Tibial nerve (tissue), 4 donors: ENCODE measurements at regions not wholly inside any gene's neighbourhood (a gene's known extent, or its start where the extent isn't known, plus 50 kb on each side); places are given as distances from the start of the nearest gene placed in this dataset.
A peak's percentile ranks its signal among the peaks of the same experiment; 100 is the strongest.
"Not testable (repeated sequence)": the region's sequence is repeated elsewhere in the genome, so short reads cannot be mapped to it uniquely, and the experiment has no call there.

Experiments used
- DNase-seq, 2 donors: peaks; one replicate each; pipeline ENCODE4 v3.0.0-alpha.2; 2019; ENCODE audit warnings: low spot score in 2 of 2
- H3K27ac ChIP-seq, 4 donors: fragments of 200-600 bp; sonication (generic) in 3 of 4; one replicate each; pipeline ENCODE4 v1.5.1; 2017 to 2019; ENCODE audit warnings: mild to moderate bottlenecking in 1 of 4
- H3K27me3 ChIP-seq, 2 donors: fragments of 200-600 bp; sonication (generic) in 1 of 2; one replicate each; pipeline versions ENCODE4 v1.5.1 to v1.6.0; 2017 to 2019
- H3K36me3 ChIP-seq, 3 donors: fragments of 200-600 bp; sonication (generic); one replicate each; pipeline ENCODE4 v1.5.1; 2018 to 2019
- H3K4me1 ChIP-seq, 4 donors: fragments of 200-600 bp; sonication (generic) in 3 of 4; one replicate each; pipeline ENCODE4 v1.5.1; 2017 to 2019
- H3K4me3 ChIP-seq, 4 donors: fragments of 200-600 bp; sonication (generic) in 3 of 4; one replicate each; pipeline ENCODE4 v1.5.1; 2017 to 2019; ENCODE audit warnings: mild to moderate bottlenecking in 1 of 4, moderate library complexity in 1 of 4
- H3K9me3 ChIP-seq, 4 donors: fragments of 200-600 bp; sonication (generic) in 3 of 4; one replicate each; pipeline ENCODE4 v1.5.1; 2017 to 2019
- EP300 ChIP-seq, 2 donors: sonication (generic); formaldehyde crosslinking; IDR thresholded peaks; one replicate each; pipeline ENCODE4 v1.6.1; 2017; ENCODE audit warnings: antibody characterized with exemption in 2 of 2, mild to moderate bottlenecking in 1 of 2
- POLR2A ChIP-seq, 2 donors: fragments of 450-650 bp; IDR thresholded peaks; one replicate each; pipeline ENCODE4 v1.6.1; 2017; ENCODE audit warnings: antibody characterized with exemption in 2 of 2, mild to moderate bottlenecking in 2 of 2, moderate library complexity in 2 of 2
- WGBS, 2 donors: methylation state at CpG; one replicate each; pipeline ENCODE4 v1.1.5; 2018; 5-methylcytosine and 5-hydroxymethylcytosine counted together
- TF ChIP-seq, protein P1 (sequence below), 5 experiments: fragments of 200-600 bp in 3 of 5; fragments of 450-650 bp in 2 of 5; sonication (generic) in 3 of 5; IDR thresholded peaks; one replicate each; pipeline ENCODE4 v1.5.1; 2016 to 2019; ENCODE audit warnings: antibody characterized with exemption in 5 of 5, mild to moderate bottlenecking in 3 of 5, moderate library complexity in 2 of 5

GRCh38 chr7:76146374-76146773 is 55.3 kb upstream of the SRRM3 start:
- H3K9me3 ChIP-seq = no peaks in the 10 kb centered on the region
- DNase-seq = no peak
- H3K4me3 ChIP-seq = no peak overlapping the region
- TF ChIP-seq EP300 (IDR thresholded peaks at IDR 0.05) = no peak
- TF ChIP-seq, protein P1, sequence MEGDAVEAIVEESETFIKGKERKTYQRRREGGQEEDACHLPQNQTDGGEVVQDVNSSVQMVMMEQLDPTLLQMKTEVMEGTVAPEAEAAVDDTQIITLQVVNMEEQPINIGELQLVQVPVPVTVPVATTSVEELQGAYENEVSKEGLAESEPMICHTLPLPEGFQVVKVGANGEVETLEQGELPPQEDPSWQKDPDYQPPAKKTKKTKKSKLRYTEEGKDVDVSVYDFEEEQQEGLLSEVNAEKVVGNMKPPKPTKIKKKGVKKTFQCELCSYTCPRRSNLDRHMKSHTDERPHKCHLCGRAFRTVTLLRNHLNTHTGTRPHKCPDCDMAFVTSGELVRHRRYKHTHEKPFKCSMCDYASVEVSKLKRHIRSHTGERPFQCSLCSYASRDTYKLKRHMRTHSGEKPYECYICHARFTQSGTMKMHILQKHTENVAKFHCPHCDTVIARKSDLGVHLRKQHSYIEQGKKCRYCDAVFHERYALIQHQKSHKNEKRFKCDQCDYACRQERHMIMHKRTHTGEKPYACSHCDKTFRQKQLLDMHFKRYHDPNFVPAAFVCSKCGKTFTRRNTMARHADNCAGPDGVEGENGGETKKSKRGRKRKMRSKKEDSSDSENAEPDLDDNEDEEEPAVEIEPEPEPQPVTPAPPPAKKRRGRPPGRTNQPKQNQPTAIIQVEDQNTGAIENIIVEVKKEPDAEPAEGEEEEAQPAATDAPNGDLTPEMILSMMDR (IDR thresholded peaks at IDR 0.05) = no peak
- no peak for TF ChIP-seq POLR2A (IDR thresholded peaks at IDR 0.05)
- peaks cover 0 to 14% of the 10 kb centered on the region in 2 donors for H3K27me3 ChIP-seq
- H3K27ac ChIP-seq = no peak overlapping the region
- no peaks in the 10 kb centered on the region for H3K36me3 ChIP-seq
- H3K4me1 ChIP-seq = peaks cover 0 to 4% (median 0%) of the 10 kb centered on the region in 4 donors
- 61 to 64% methylated on average over 4 of the region's 4 CpGs for WGBS, 2 donors

GRCh38 chr7:76148947-76149346 is 52.7 kb upstream of the SRRM3 start:
- not testable (repeated sequence) for H3K9me3 ChIP-seq, H3K4me1 ChIP-seq, H3K36me3 ChIP-seq, H3K27ac ChIP-seq, H3K4me3 ChIP-seq, DNase-seq
- H3K27me3 ChIP-seq = peaks cover 0 to 14% of the 10 kb centered on the region in 2 donors
- 78 to 88% methylated on average over 3 of the region's 3 CpGs for WGBS, 2 donors

GRCh38 chr7:76149847-76150691 is 51.6 kb upstream of the SRRM3 start:
- Histone ChIP-seq H3K9me3 (no peaks in the 10 kb centered on the region), H3K27me3 (peaks cover 0 to 14% of the 10 kb centered on the region in 2 donors), H3K4me3 (peak overlapping the region in 1 of 4 donors; percentile 30), H3K4me1 (peaks cover 0 to 4% (median 0%) of the 10 kb centered on the region in 4 donors), H3K27ac (peak overlapping the region in 1 of 4 donors; percentile 10), H3K36me3 (no peaks in the 10 kb centered on the region)
- 74 to 77% methylated on average over 38 to 53 of the region's 53 CpGs for WGBS, 2 donors
- TF ChIP-seq, protein P1 (IDR thresholded peaks at IDR 0.05) = no peak
- no peak for TF ChIP-seq EP300 (IDR thresholded peaks at IDR 0.05)
- no peak for TF ChIP-seq POLR2A (IDR thresholded peaks at IDR 0.05)
- DNase-seq = no peak
